ENCODE measurements at regions not wholly inside any gene's neighbourhood (a gene's known extent, or its start where the extent isn't known, plus 50 kb on each side); places are given as distances from the start of the nearest gene placed in this dataset.
"Not testable (repeated sequence)": the region's sequence is repeated elsewhere in the genome, so short reads cannot be mapped to it uniquely, and the experiment has no call there.

GRCh38 chr14:97074856-97075255 lies 277.7 kb downstream of the VRK1 start:
- no peak for DNase-seq (ENCODE audit: low read depth)

DNA sequence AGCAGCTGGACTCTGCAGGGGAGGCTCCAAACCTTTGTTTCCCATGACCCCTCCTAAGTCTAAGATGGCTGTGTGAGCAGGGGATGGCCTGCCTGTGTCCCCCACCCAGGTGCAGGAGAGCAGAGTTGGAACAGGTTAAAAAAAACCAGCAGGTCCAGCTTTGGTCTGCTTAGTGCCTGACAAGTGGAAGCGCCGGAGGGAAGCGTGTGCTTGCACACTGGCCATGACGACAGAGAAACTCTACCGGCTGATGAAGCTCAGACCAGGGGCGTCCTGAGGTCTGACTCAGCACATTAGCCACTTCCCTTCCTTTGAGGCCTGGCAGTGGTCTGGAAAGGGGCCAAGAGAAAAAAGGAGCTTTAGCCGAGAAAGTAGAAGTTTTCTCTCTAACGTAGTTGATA lies 280.1 kb downstream of the VRK1 start:
- DNase-seq (ENCODE audit: low read depth): peak; percentile 1

DNA sequence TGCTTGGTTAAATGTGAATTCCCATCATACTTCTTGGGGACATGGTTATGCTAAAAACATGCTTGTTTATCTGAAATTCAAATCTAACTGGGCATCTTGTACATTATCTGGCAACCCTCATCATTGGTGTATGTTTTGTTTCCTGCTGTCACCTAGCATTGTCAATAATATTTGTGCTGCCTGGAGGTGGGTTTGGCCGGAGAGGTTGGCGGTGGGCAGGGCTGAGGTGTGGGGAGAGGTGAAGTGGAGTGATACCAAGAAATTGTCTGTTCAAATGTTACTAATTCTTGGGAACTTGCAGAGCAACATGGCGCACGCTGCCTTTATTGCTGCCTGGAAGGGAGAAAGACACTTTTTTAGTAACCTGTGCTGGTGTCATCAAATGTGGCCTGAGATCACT lies 280.5 kb downstream of the VRK1 start:
- DNase-seq (ENCODE audit: low read depth): no peak

- DNase-seq (ENCODE audit: low read depth): no peak
Observed at GRCh38 chr14:97080991-97081390, 283.8 kb downstream of the VRK1 start.

GRCh38 chr14:97095269-97095668 lies 298.1 kb downstream of the VRK1 start:
- no peak for DNase-seq (ENCODE audit: low read depth)

DNA sequence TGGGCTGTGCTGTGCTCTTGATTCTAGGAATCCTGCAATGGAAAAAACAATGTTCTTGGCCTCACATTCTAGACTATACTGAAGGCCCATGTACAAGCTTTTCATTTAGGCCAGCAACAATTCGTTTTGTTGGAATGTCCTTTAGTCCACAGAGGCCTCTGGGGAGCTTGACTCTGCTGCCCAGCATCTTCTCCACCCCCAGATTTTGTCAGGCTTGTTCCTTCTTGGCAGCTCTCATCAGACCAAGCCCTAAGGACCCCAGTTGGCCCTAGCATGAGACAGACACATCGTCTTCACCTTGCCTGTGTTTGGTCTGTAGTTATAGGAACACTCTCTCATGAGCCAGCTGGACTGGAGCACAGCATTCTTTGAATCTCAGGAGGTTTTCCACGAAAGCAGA lies 300.1 kb downstream of the VRK1 start:
- DNase-seq (ENCODE audit: low read depth): no peak

- no peak for DNase-seq (ENCODE audit: low read depth)
Observed at GRCh38 chr14:97100306-97100705, 303.1 kb downstream of the VRK1 start.

DNA sequence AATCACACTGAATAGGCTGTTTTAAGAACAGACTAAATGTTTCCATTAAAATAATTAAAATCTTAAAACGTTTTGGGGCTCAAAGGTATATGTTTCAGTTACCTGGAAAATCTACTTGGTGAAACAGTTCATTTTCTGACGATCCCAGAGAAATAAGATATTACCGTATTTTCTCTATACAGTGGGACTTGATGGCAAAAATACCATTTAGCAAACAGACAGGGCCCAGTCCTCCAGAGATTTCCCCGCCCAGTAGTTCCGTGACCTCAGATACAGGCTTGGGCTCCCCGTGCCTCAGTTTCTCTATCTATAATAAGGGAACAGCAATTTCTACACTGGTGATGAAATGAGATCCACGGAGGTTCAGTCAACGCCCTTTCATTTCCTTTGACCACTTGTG lies 304.4 kb downstream of the VRK1 start:
- no peak for DNase-seq (ENCODE audit: low read depth)

DNA sequence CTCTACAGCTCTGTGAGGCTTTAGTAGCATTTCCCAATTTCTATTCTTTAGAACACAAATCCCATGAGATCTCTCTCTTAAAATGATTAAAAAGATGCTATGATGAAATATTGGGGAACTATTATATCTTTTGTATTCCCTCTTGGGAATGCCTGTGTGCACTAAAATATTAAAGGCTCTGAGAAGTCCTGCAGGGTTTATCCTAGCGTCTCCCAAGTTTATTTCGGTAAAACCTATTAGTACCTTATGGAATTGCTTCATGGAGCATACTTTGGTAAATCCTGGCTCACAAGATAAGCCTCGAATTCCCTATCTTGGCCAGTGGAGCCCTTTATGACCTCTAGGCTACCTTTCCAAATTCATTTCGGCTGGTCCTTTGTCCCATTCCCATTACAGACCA lies 306.8 kb downstream of the VRK1 start:
- DNase-seq (ENCODE audit: low read depth): no peak

GRCh38 chr14:97106166-97106565 lies 309.0 kb downstream of the VRK1 start:
- DNase-seq (ENCODE audit: low read depth): no peak

GRCh38 chr14:97106609-97107008 lies 309.4 kb downstream of the VRK1 start:
- no peak for DNase-seq (ENCODE audit: low read depth)

- DNase-seq (ENCODE audit: low read depth): no peak
Observed at GRCh38 chr14:97107080-97107479, 309.9 kb downstream of the VRK1 start.

DNA sequence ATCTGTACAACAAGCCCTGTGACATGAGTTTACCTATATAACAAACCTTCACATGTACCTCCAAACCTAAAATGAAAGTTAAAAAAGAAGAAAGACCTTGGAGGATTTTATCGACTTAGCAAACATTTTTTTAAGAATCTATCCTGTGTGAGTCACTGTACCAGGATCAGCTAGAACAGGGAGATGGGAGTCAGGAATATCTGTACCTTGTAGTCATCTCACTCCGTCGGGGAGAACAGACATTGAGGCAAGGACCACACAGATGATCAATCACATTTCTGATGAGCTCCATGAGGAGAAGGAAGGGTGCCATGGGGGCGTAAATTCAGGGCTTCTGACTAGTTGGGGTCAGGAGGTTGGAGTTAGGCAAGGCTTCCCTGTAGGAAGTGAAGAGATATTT lies 310.6 kb downstream of the VRK1 start:
- no peak for DNase-seq (ENCODE audit: low read depth)

DNA sequence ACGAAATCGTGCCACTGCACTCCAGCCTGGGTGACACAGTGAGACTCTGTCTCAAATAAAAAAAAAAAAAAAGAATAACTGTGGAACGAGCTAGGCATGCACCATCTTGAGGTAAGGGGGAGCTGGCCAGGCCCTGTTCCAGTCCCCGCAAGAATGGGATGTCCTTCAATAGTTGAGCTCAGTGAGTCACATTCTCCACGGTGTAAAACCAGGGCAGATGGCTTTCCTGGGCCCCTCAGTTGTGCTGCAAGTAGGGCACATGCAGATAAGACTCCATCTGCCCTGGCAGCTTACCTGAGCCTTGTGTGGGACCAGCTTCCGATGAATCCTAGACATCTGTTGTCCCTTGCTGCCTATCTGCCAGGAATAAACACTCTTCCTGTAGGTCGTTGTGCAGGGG lies 312.1 kb downstream of the VRK1 start:
- DNase-seq (ENCODE audit: low read depth): no peak

GRCh38 chr14:97113339-97113738 lies 316.2 kb downstream of the VRK1 start:
- no peak for DNase-seq (ENCODE audit: low read depth)

DNA sequence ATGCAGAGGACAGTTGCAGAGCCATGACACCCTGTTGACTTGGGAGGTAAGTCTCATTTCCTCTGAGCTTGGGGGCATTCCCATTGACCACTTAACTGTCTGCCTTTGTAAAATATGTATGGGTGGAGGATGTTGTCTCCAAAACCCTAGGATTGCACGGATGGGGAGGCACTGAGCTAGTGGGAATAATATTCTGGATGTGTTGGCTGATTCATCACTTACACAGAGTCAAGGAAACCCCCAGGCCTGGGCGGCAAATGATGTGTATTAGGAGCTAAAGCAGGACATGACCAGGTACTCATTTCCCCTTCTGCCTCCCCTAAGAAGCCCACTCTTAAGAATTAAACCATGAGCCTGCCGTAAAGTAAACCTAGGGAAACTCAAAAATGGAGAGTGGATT lies 319.4 kb downstream of the VRK1 start:
- DNase-seq (ENCODE audit: low read depth): no peak

- DNase-seq (ENCODE audit: low read depth): no peak
Observed at GRCh38 chr14:97117693-97118092, 320.5 kb downstream of the VRK1 start.

DNA sequence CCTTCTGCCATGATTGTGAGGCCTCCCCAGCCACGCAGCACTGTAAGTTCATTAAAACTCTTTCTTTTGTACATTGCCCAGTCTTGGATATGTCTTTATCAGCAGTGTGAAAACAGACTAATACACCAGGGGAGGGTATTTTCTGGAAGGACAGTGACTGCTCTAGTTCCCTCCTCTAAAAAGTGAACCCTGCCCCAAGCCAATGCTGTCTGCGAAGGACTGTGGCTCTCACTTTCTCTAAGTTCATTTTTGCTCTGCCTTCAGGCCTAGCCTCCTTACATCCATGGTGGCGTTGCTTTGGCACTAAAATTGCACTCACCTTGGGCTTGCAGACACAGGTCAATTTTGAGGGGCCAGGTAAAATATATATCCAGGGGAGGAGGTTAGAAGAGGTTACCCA lies 323.0 kb downstream of the VRK1 start:
- no peak for DNase-seq (ENCODE audit: low read depth)

DNA sequence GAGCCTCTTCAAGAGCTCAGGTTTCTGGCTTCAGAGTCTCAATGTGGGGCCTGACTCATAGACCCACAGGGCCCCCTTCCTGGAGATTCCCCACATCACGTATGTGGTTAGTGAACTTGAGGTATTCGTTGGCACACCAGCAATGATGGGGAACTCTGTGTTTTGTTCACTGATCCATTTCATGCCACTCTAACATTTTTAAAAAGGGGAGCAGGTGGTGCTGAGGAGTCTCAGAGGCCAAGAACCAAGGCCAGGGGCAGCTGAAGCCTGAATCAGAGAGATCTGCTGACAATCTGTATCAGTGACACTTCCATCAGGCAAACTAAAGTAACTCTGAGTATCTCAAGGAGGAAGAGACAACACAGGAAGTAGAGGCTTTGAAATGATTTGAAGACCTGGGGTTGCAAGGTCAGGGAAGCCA lies 323.4 kb downstream of the VRK1 start:
- DNase-seq (ENCODE audit: low read depth): no peak

DNA sequence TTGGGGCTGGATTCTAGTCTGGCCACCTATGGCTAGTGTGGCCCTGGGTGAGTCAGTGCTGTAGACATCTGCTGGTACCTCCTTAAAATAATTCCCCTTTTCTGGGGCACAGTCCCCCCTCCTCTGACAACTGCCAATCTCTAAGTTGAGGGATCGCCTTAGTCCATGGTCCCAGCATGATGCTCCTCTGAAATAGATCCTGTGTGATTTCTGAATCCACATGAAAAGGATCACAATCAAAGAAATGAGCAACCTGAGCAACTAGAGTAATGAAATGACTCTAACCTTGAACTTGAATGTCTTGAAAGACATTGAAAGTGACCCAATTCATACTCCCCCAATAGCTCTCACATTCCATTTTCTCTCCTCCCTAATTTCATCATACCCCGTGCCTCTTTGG lies 332.5 kb downstream of the VRK1 start:
- DNase-seq (ENCODE audit: low read depth): no peak

GRCh38 chr14:97135847-97136246 lies 338.7 kb downstream of the VRK1 start:
- DNase-seq (ENCODE audit: low read depth): not testable (repeated sequence)

DNA sequence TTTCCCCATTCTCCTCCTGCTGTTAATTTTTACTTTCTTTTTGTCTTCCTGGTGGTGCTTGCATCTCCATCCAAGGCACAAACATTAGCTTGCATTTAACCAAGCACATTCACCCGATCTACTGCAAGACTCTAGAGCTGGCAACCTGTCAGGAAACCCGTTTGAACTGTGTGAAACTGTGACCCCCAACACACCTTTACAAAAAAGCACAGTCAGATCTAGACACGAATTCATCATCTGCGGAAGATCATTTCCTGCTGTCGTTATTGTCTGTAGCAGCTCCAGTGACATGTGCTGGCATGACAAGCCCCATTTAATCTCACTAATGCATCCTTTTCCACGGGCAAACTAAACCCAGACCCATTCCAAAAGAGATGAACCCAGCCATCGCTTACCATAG lies 340.5 kb downstream of the VRK1 start:
- DNase-seq (ENCODE audit: low read depth): no peak

GRCh38 chr14:97138801-97139200 lies 341.6 kb downstream of the VRK1 start:
- DNase-seq (ENCODE audit: low read depth): no peak

GRCh38 chr14:97143011-97143410 lies 345.8 kb downstream of the VRK1 start:
- no peak for DNase-seq (ENCODE audit: low read depth)

GRCh38 chr14:97143456-97143855 lies 346.3 kb downstream of the VRK1 start:
- no peak for DNase-seq (ENCODE audit: low read depth)

Data from fibroblast of gingiva (primary cell).